ENCODE measurements at regions not wholly inside any gene's neighbourhood (a gene's known extent, or its start where the extent isn't known, plus 50 kb on each side); places are given as distances from the start of the nearest gene placed in this dataset.
"Not testable (repeated sequence)": the region's sequence is repeated elsewhere in the genome, so short reads cannot be mapped to it uniquely, and the experiment has no call there.

GRCh38 chr3:5806192-5806591 is 618.7 kb downstream of the EDEM1 start:
- DNase-seq (ENCODE audit: extremely low read depth in 1 of 11, low read depth in 9 of 11, low spot score in 4 of 11) = no peak

- DNase-seq (ENCODE audit: extremely low read depth in 1 of 11, low read depth in 9 of 11, low spot score in 4 of 11) = no peak
Observed at GRCh38 chr3:5809586-5810246, 622.2 kb downstream of the EDEM1 start.

GRCh38 chr3:5811016-5811415 is 623.5 kb downstream of the EDEM1 start:
- no peak for DNase-seq (ENCODE audit: extremely low read depth in 1 of 11, low read depth in 9 of 11, low spot score in 4 of 11)

- DNase-seq (ENCODE audit: extremely low read depth in 1 of 11, low read depth in 9 of 11, low spot score in 4 of 11) = no peak
Observed at GRCh38 chr3:5813521-5813920, 626.0 kb downstream of the EDEM1 start.

GRCh38 chr3:5822843-5823242 is 635.3 kb downstream of the EDEM1 start:
- DNase-seq (ENCODE audit: extremely low read depth in 1 of 11, low read depth in 9 of 11, low spot score in 4 of 11) = no peak

- no peak for DNase-seq (ENCODE audit: extremely low read depth in 1 of 11, low read depth in 9 of 11, low spot score in 4 of 11)
Observed at GRCh38 chr3:5826467-5826866, 639.0 kb downstream of the EDEM1 start.

- no peak for DNase-seq (ENCODE audit: extremely low read depth in 1 of 11, low read depth in 9 of 11, low spot score in 4 of 11)
Observed at GRCh38 chr3:5828251-5828650, 640.7 kb downstream of the EDEM1 start.

- DNase-seq (ENCODE audit: extremely low read depth in 1 of 11, low read depth in 9 of 11, low spot score in 4 of 11) = no peak
Observed at GRCh38 chr3:5840056-5840455, 652.5 kb downstream of the EDEM1 start.

GRCh38 chr3:5841599-5841998 is 654.1 kb downstream of the EDEM1 start:
- no peak for DNase-seq (ENCODE audit: extremely low read depth in 1 of 11, low read depth in 9 of 11, low spot score in 4 of 11)

- no peak for DNase-seq (ENCODE audit: extremely low read depth in 1 of 11, low read depth in 9 of 11, low spot score in 4 of 11)
Observed at GRCh38 chr3:5846261-5846660, 658.8 kb downstream of the EDEM1 start.

- DNase-seq (ENCODE audit: extremely low read depth in 1 of 11, low read depth in 9 of 11, low spot score in 4 of 11) = no peak
Observed at GRCh38 chr3:5861151-5861550, 673.6 kb downstream of the EDEM1 start.

- DNase-seq (ENCODE audit: extremely low read depth in 1 of 11, low read depth in 9 of 11, low spot score in 4 of 11) = no peak
Observed at GRCh38 chr3:5874931-5875341, 687.4 kb downstream of the EDEM1 start.

GRCh38 chr3:5888851-5889250 is 701.3 kb downstream of the EDEM1 start:
- DNase-seq (ENCODE audit: extremely low read depth in 1 of 11, low read depth in 9 of 11, low spot score in 4 of 11) = no peak

GRCh38 chr3:5889374-5889773 is 701.9 kb downstream of the EDEM1 start:
- DNase-seq (ENCODE audit: extremely low read depth in 1 of 11, low read depth in 9 of 11, low spot score in 4 of 11) = no peak

GRCh38 chr3:5891711-5892110 is 704.2 kb downstream of the EDEM1 start:
- DNase-seq (ENCODE audit: extremely low read depth in 1 of 11, low read depth in 9 of 11, low spot score in 4 of 11) = peak in 5 of 11 donors; percentile 1 to 16 (median 8)

GRCh38 chr3:5898106-5898505 is 710.6 kb downstream of the EDEM1 start:
- DNase-seq (ENCODE audit: extremely low read depth in 1 of 11, low read depth in 9 of 11, low spot score in 4 of 11) = no peak

GRCh38 chr3:5899014-5899761 is 711.7 kb downstream of the EDEM1 start:
- DNase-seq (ENCODE audit: extremely low read depth in 1 of 11, low read depth in 9 of 11, low spot score in 4 of 11) = no peak

GRCh38 chr3:5917932-5918331 is 730.4 kb downstream of the EDEM1 start:
- DNase-seq (ENCODE audit: extremely low read depth in 1 of 11, low read depth in 9 of 11, low spot score in 4 of 11) = no peak

GRCh38 chr3:5918626-5919025 is 731.1 kb downstream of the EDEM1 start:
- DNase-seq (ENCODE audit: extremely low read depth in 1 of 11, low read depth in 9 of 11, low spot score in 4 of 11) = no peak

- DNase-seq (ENCODE audit: extremely low read depth in 1 of 11, low read depth in 9 of 11, low spot score in 4 of 11) = no peak
Observed at GRCh38 chr3:5929027-5929426, 741.5 kb downstream of the EDEM1 start.

- not testable (repeated sequence) for DNase-seq (ENCODE audit: extremely low read depth in 1 of 11, low read depth in 9 of 11, low spot score in 4 of 11)
Observed at GRCh38 chr3:5944061-5944460, 756.6 kb downstream of the EDEM1 start.

Data from renal cortex interstitium (tissue), 11 donors.